ENCODE measurements at regions not wholly inside any gene's neighbourhood (a gene's known extent, or its start where the extent isn't known, plus 50 kb on each side); places are given as distances from the start of the nearest gene placed in this dataset.

- WGBS, 2 donors, result 15 to 25% methylated on average over 6 of the region's 6 CpGs
- Histone ChIP-seq H3K4me1 (ENCODE audit: control insufficient read depth in 5 of 5, insufficient read depth in 5 of 5, low read length in 5 of 5) (peaks cover 0 to 15% (median 5%) of the 10 kb centered on the region in 5 donors), H3K27me3 (ENCODE audit: control insufficient read depth in 3 of 3, insufficient read depth in 3 of 3, low read length in 2 of 3) (no peaks in the 10 kb centered on the region), H3K9me3 (ENCODE audit: control insufficient read depth in 4 of 4, insufficient read depth in 3 of 4, low read length in 3 of 4) (no peaks in the 10 kb centered on the region), H3K9ac (ENCODE audit: insufficient read depth in 1 of 2, low read length in 2 of 2) (no peak overlapping the region), H3K4me3 (no peak overlapping the region), H3K27ac (ENCODE audit: low read depth in 1 of 2, low read length in 1 of 2) (no peak overlapping the region), H3K36me3 (ENCODE audit: control insufficient read depth in 4 of 4, insufficient read depth in 4 of 4, low read length in 4 of 4) (no peaks in the 10 kb centered on the region)
- no peak for ATAC-seq (ENCODE audit: insufficient read depth, low FRiP score)
- no peak for TF ChIP-seq CTCF (IDR thresholded peaks at IDR 0.05; ENCODE audit: control extremely low read depth, extremely low read depth)
- peak; percentile 74 to 96 (median 92) for DNase-seq
Observed at GRCh38 chr21:28099001-28099705, 893.5 kb downstream of the LTN1 start.

- WGBS, 2 donors, result 92 to 94% methylated on average over 2 of the region's 2 CpGs
- H3K9me3 ChIP-seq (ENCODE audit: control insufficient read depth in 4 of 4, insufficient read depth in 3 of 4, low read length in 3 of 4), result no peaks in the 10 kb centered on the region
- H3K4me3 ChIP-seq, result no peak overlapping the region
- DNase-seq (no peak), ATAC-seq (ENCODE audit: insufficient read depth, low FRiP score) (no peak)
- peaks cover 0 to 5% (median 0%) of the 10 kb centered on the region in 5 donors for H3K4me1 ChIP-seq (ENCODE audit: control insufficient read depth in 5 of 5, insufficient read depth in 5 of 5, low read length in 5 of 5)
- no peak overlapping the region for H3K9ac ChIP-seq (ENCODE audit: insufficient read depth in 1 of 2, low read length in 2 of 2)
- no peak for TF ChIP-seq CTCF (IDR thresholded peaks at IDR 0.05; ENCODE audit: control extremely low read depth, extremely low read depth)
- H3K27ac ChIP-seq (ENCODE audit: low read depth in 1 of 2, low read length in 1 of 2), result no peak overlapping the region
- H3K36me3 ChIP-seq (ENCODE audit: control insufficient read depth in 4 of 4, insufficient read depth in 4 of 4, low read length in 4 of 4), result no peaks in the 10 kb centered on the region
- no peaks in the 10 kb centered on the region for H3K27me3 ChIP-seq (ENCODE audit: control insufficient read depth in 3 of 3, insufficient read depth in 3 of 3, low read length in 2 of 3)
Observed at GRCh38 chr21:28091466-28091865, 901.2 kb downstream of the LTN1 start.

GRCh38 chr21:28090546-28090945, 902.1 kb downstream of the LTN1 start:
- no peak for TF ChIP-seq CTCF (IDR thresholded peaks at IDR 0.05; ENCODE audit: control extremely low read depth, extremely low read depth)
- WGBS, 2 donors, result 86 to 93% methylated on average over 5 of the region's 5 CpGs
- Histone ChIP-seq H3K9me3 (ENCODE audit: control insufficient read depth in 4 of 4, insufficient read depth in 3 of 4, low read length in 3 of 4) (no peaks in the 10 kb centered on the region), H3K27ac (ENCODE audit: low read depth in 1 of 2, low read length in 1 of 2) (no peak overlapping the region), H3K27me3 (ENCODE audit: control insufficient read depth in 3 of 3, insufficient read depth in 3 of 3, low read length in 2 of 3) (no peaks in the 10 kb centered on the region), H3K4me3 (no peak overlapping the region), H3K4me1 (ENCODE audit: control insufficient read depth in 5 of 5, insufficient read depth in 5 of 5, low read length in 5 of 5) (peaks cover 0 to 5% (median 0%) of the 10 kb centered on the region in 5 donors), H3K9ac (ENCODE audit: insufficient read depth in 1 of 2, low read length in 2 of 2) (no peak overlapping the region), H3K36me3 (ENCODE audit: control insufficient read depth in 4 of 4, insufficient read depth in 4 of 4, low read length in 4 of 4) (no peaks in the 10 kb centered on the region)
- ATAC-seq (ENCODE audit: insufficient read depth, low FRiP score), result no peak
- no peak for DNase-seq

All from lung (tissue), 11 donors.